Muscle layer of colon (tissue), 2 donors: ENCODE measurements at regions not wholly inside any gene's neighbourhood (a gene's known extent, or its start where the extent isn't known, plus 50 kb on each side); places are given as distances from the start of the nearest gene placed in this dataset.

Source experiments
- H3K27ac ChIP-seq: one replicate; pipeline ENCODE4 v1.7.0; 2013; ENCODE audit warnings: low read depth, mild to moderate bottlenecking, low read length, moderate library complexity
- H3K27me3 ChIP-seq, 2 donors: one replicate each; pipeline ENCODE4 v1.7.0; 2013; ENCODE audit warnings: low read length in 2 of 2, mild to moderate bottlenecking in 2 of 2; ENCODE audit not compliant: insufficient read depth in 2 of 2, control insufficient read depth in 1 of 2
- H3K36me3 ChIP-seq: one replicate; pipeline ENCODE4 v1.7.0; 2013; ENCODE audit warnings: mild to moderate bottlenecking, low read length; ENCODE audit not compliant: insufficient read depth
- H3K4me1 ChIP-seq: one replicate; pipeline ENCODE4 v1.7.0; 2013; ENCODE audit warnings: mild to moderate bottlenecking, low read length; ENCODE audit not compliant: insufficient read depth
- H3K4me3 ChIP-seq, 2 donors: one replicate each; pipeline ENCODE4 v1.7.0; 2013; ENCODE audit warnings: low read length in 2 of 2, low read depth in 1 of 2, mild to moderate bottlenecking in 1 of 2, moderate library complexity in 1 of 2
- H3K9ac ChIP-seq: one replicate; pipeline ENCODE4 v1.7.0; 2013; ENCODE audit warnings: low read length
- H3K9me3 ChIP-seq: one replicate; pipeline ENCODE4 v1.7.0; 2013; ENCODE audit warnings: mild to moderate bottlenecking, low read length
- donor health status: abdominal sarcoma.
- donor health status: Adenocarcinoma of cecum.

DNA sequence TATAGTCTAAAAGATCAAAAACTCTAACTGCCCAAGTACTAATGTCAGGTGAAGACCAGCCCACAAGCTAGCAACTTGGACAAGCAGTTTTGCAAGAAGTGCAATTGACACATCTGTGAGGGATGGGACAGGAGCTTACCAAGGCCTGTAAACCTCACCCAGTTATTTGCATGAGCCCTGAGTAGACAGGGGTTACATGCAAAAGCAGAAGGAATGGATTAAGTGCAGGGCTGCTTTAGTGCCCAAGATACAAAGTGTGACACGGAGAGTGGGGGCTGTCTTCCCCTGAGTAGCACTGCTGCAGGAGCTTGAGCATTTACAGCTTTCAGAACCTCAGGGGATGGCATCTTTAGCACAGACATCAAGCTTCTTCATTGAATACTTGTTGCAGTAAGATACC lies 286.7 kb downstream of the ELAVL2 start:
- Histone ChIP-seq H3K4me1 (no peaks in the 10 kb centered on the region), H3K27me3 (no peaks in the 10 kb centered on the region), H3K9me3 (no peaks in the 10 kb centered on the region), H3K27ac (no peak overlapping the region), H3K4me3 (no peak overlapping the region), H3K36me3 (no peaks in the 10 kb centered on the region), H3K9ac (no peak overlapping the region)

DNA sequence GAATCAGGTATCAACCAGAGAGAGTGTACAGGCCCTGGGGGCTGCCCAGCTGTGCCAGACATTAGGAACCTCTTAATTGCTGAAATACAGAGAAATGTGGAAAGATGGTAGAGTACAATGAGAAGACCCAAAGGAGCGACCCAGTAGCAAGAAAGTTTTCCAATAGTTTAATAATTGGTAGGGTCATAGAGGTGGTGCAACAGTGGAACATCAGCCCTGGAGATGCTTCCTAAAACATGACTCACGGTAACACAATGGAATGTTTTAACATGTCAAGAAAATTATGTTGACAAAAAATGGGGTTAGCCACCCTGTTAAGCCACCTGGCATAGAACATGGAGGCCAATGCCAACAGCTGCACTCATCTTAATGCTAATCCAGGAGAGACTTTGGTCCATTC lies 284.1 kb downstream of the ELAVL2 start:
- Histone ChIP-seq H3K27me3 (no peaks in the 10 kb centered on the region), H3K9ac (no peak overlapping the region), H3K4me3 (no peak overlapping the region), H3K4me1 (no peaks in the 10 kb centered on the region), H3K9me3 (no peaks in the 10 kb centered on the region), H3K27ac (no peak overlapping the region), H3K36me3 (no peaks in the 10 kb centered on the region)

DNA sequence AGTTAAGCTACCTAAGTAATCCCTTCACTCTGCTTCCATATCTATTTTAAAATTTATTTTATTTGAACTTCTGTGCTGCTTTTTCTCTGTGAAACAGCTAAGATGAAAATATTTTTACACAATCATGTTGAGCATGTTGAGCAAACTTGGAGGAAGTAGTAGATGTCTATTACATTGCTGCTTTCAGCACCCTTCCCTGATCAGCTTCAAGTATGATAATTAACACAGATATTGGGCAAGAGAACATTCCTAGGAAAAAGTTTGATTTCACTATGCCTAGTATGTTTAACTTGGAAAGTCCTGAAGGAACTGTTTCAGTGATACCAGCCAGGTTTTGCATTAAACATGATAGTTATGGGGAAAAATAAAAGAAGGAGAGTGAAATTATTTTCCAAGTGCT lies 283.6 kb downstream of the ELAVL2 start:
- Histone ChIP-seq H3K27me3 (no peaks in the 10 kb centered on the region), H3K9ac (no peak overlapping the region), H3K27ac (no peak overlapping the region), H3K4me1 (no peaks in the 10 kb centered on the region), H3K9me3 (no peaks in the 10 kb centered on the region), H3K4me3 (no peak overlapping the region), H3K36me3 (no peaks in the 10 kb centered on the region)

DNA sequence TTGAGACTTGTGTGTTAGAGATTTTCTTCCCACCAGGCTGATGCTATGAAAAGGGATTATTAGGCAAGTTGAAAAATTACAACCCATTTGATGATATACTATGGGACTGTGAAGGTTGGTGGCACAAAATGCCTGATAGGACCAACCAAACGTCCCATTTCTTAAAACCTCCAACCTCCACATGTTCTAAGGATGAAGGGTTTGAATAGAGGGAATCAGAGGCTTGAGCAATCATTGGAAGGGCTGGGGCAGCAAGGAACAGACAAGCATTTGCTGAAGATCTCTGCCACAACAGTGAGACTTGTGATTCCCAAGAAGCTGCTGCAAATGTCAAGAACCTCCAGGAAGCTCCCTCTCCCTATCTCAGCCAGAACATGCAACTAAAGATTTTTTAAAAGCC lies 283.1 kb downstream of the ELAVL2 start:
- H3K9ac ChIP-seq: no peak overlapping the region
- no peaks in the 10 kb centered on the region for H3K27me3 ChIP-seq
- no peak overlapping the region for H3K27ac ChIP-seq
- H3K4me3 ChIP-seq: no peak overlapping the region
- H3K4me1 ChIP-seq: no peaks in the 10 kb centered on the region
- H3K36me3 ChIP-seq: no peaks in the 10 kb centered on the region
- H3K9me3 ChIP-seq: no peaks in the 10 kb centered on the region

DNA sequence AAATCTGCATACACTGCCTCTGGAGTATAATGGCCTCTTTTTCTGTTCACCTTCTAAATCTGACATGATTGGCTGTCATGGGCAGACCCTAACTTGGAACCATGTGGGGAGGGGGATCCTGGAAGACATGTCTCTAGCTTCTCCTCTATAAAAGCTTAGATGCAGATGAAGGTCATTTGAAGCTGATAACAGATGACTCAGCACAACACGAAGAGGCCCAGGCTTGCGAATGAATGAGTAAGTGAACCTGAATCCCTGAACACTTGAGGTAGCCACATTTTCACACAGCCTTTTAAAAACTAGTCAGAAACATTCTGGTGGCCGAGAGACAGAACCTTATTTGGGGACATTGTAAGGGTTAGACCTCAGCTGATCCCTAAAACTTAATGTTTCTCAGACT lies 282.6 kb downstream of the ELAVL2 start:
- H3K27me3 ChIP-seq: no peaks in the 10 kb centered on the region
- no peak overlapping the region for H3K4me3 ChIP-seq
- no peak overlapping the region for H3K9ac ChIP-seq
- H3K27ac ChIP-seq: no peak overlapping the region
- no peaks in the 10 kb centered on the region for H3K36me3 ChIP-seq
- no peaks in the 10 kb centered on the region for H3K4me1 ChIP-seq
- H3K9me3 ChIP-seq: no peaks in the 10 kb centered on the region

DNA sequence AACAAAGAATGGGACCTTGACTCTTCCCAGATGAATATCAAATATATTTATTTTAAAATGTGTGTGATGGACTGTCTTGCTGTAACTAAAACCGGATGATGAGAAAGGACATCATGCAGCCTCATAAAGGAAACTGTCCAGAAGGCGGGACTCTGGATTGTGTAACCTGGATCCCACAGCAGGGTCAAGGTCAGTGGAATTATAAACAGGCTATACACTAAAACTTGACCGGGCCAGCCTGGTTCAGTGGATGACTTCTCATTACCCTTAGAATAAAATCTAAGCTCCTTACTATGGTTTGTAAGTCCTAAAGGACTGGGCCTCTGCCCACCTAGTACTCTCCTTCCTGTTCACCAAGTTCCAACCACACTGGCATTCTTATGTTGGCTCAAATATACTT lies 280.3 kb downstream of the ELAVL2 start:
- Histone ChIP-seq H3K9ac (no peak overlapping the region), H3K9me3 (no peaks in the 10 kb centered on the region), H3K4me3 (no peak overlapping the region), H3K36me3 (no peaks in the 10 kb centered on the region), H3K4me1 (no peaks in the 10 kb centered on the region), H3K27me3 (no peaks in the 10 kb centered on the region), H3K27ac (no peak overlapping the region)

DNA sequence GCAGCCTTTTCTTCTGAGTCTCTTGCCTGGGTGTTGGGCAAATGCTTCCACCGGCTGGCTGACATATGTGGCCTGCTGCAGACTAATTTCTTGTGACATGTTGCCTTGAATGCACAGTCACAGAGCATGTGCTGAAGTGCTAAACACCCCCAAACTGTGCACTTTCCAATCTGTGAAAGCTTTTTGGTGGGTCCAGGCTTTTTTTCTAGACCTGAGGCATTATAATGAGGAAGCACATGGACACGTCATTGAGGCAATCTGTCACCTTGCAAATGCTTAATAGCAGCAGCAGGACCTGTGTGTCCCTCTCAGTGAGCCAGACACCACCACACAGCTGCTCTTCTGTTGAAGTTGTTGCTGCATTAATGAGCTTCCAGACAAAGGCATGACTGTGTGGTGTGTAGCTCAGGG lies 274.7 kb downstream of the ELAVL2 start:
- Histone ChIP-seq H3K9me3 (no peaks in the 10 kb centered on the region), H3K27me3 (no peaks in the 10 kb centered on the region), H3K36me3 (no peaks in the 10 kb centered on the region), H3K4me1 (no peaks in the 10 kb centered on the region), H3K4me3 (no peak overlapping the region), H3K9ac (no peak overlapping the region), H3K27ac (no peak overlapping the region)

DNA sequence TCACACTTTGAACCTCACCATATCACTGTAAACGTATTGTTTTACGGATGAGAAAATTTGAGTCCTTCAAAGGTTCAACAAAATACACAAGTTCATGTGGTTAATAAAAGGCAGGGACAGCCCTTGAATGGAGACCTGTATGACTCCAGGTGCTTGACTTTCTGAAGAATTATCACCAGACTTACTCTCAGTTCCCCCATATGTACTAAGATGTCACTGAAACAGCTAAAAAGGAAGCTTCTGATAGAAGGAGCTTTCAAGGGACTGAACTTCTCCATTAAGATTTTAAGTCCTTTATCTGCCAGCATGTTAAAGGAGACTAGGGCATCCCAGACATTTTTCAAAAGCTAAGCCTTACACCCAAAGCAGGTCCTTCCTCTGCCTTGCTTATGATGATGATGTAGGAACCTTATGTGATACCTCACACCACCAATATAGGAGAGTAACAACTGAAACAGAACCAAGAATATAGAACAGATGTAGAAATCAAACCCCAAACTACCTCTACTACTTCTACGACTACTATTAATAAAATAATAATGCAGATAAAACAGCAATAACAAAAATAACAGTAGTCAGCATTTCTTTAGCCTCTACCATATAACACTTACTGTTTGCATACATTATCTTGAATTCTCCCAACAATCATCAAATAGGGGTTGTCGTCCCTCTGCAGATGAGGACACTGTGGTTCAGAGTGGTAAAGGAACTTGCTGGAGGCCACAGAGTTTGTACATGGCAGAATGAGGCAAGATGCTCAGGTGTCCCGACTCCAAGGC lies 273.9 kb downstream of the ELAVL2 start:
- Histone ChIP-seq H3K27ac (no peak overlapping the region), H3K9ac (no peak overlapping the region), H3K27me3 (no peaks in the 10 kb centered on the region), H3K4me3 (no peak overlapping the region), H3K9me3 (no peaks in the 10 kb centered on the region), H3K4me1 (no peaks in the 10 kb centered on the region), H3K36me3 (no peaks in the 10 kb centered on the region)

DNA sequence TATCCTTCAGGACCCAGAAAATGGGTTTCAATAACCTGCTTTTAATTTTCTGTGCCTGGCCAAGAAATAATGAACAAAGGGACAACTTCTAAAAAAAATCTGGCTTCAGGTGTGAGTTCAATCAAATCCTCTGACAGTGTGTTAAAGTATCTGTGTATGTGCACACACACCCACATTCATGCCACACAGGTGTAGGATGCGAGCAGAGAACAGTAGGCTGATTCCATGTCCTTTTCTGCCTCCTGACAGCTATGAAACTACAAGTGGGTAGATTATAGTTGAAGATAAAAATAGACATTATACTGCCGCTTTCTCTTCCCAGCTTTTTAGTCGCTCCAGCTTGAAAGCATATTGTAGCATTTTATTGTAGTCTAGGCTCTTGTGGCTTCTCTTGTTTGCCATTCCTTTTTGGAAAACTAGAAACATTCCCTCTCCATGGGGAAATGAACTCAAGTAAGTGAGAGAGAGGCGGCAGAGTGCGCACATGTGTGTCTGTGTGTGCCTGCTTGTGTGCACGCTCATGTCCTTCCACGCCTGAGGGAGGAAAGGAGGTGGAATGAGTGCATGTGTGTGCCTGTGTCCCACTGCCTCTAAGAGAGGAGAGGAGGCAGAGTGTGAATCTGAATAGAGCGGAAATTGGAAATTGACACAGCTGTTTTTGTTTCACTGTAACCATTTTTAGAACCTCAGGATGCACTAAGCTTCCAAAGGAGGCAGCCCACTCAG lies 273.0 kb downstream of the ELAVL2 start:
- no peak overlapping the region for H3K27ac ChIP-seq
- no peaks in the 10 kb centered on the region for H3K9me3 ChIP-seq
- H3K9ac ChIP-seq: no peak overlapping the region
- no peaks in the 10 kb centered on the region for H3K4me1 ChIP-seq
- no peaks in the 10 kb centered on the region for H3K36me3 ChIP-seq
- no peak overlapping the region for H3K4me3 ChIP-seq
- no peaks in the 10 kb centered on the region for H3K27me3 ChIP-seq

DNA sequence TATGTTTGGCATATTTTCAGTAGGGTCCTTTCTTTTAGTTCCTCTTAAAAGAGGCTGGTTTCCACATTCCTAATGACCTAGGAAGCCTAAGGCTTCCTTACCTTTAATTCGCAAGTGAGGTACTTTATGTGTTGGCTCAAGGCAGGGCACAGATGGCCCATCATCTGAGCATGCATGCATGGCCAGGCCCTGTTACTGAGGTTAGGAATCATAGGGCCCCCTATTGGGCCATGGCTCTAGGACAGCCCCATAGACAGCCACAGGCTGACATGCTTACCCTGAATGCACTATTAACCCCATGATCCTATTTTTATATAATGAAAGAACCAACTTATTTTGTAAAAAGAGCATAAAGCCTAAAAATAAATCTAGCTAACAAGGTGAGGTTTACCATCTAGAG lies 271.4 kb downstream of the ELAVL2 start:
- H3K4me1 ChIP-seq: no peaks in the 10 kb centered on the region
- no peak overlapping the region for H3K27ac ChIP-seq
- H3K36me3 ChIP-seq: no peaks in the 10 kb centered on the region
- H3K9me3 ChIP-seq: no peaks in the 10 kb centered on the region
- H3K27me3 ChIP-seq: no peaks in the 10 kb centered on the region
- H3K9ac ChIP-seq: no peak overlapping the region
- H3K4me3 ChIP-seq: no peak overlapping the region

DNA sequence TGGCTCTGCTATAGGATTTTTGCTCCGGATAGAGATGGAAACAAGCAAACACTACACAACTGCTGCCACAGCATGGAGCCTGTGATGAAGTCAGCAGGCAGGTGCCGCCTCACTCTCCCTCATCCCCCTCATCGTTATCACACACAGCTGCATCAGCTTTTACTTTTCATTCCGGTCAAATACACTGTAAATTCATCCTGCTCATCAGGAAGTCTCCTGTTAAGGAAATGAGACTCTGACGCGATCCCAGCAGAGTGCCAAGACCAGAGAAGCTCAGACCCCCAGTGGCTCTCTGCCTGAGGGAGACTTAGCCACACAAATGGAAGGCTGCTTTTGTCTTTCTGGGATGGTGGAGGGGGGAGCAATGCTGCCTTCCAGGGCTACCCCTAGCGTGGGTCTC lies 270.2 kb downstream of the ELAVL2 start:
- Histone ChIP-seq H3K4me3 (no peak overlapping the region), H3K27ac (no peak overlapping the region), H3K36me3 (no peaks in the 10 kb centered on the region), H3K9ac (no peak overlapping the region), H3K27me3 (no peaks in the 10 kb centered on the region), H3K4me1 (no peaks in the 10 kb centered on the region), H3K9me3 (no peaks in the 10 kb centered on the region)

DNA sequence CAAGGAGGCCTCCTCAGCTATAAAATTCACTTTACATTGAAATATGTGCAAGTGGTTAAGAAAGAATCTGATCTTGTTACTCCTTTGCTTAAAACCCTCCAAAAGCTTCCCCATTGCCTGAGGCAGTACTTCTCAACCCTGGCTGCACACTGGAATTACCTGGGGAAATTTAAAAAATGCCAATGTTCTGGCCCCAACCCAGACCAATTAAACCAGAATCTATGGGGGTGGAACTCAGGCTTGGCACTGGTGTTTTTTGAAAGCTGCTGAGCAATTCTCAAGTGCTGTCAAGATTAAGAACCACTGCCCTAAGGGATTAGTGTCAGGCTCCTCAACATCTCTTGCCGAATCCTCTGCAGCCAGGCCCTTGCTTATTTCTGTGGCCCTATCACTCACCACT lies 269.6 kb downstream of the ELAVL2 start:
- Histone ChIP-seq H3K9ac (no peak overlapping the region), H3K4me1 (no peaks in the 10 kb centered on the region), H3K27me3 (no peaks in the 10 kb centered on the region), H3K9me3 (no peaks in the 10 kb centered on the region), H3K27ac (no peak overlapping the region), H3K4me3 (no peak overlapping the region), H3K36me3 (no peaks in the 10 kb centered on the region)
